ENCODE measurements at regions not wholly inside any gene's neighbourhood (a gene's known extent, or its start where the extent isn't known, plus 50 kb on each side); places are given as distances from the start of the nearest gene placed in this dataset.

GRCh38 chr2:196370381-196370780 lies 199.0 kb upstream of the STK17B start (continued):
- TF ChIP-seq ZBTB40 (IDR thresholded peaks at IDR 0.05) (no peak), ZBTB40 (CRISPR knock-in tag; IDR thresholded peaks at IDR 0.05) (no peak), EHMT2 (IDR thresholded peaks at IDR 0.05) (no peak), FOXP1 (CRISPR knock-in tag; IDR thresholded peaks at IDR 0.05) (no peak), MAFK (IDR thresholded peaks at IDR 0.05; ENCODE audit: low read length) (no peak), PYGO2 (tag; IDR thresholded peaks at IDR 0.05) (no peak), NFRKB (IDR thresholded peaks at IDR 0.05; ENCODE audit: low read depth) (no peak), FOXA1 (IDR thresholded peaks at IDR 0.05; ENCODE audit: borderline replicate concordance) (no peak), SREBF1 (IDR thresholded peaks at IDR 0.05; ENCODE audit: borderline replicate concordance, low read depth, low read length) (no peak), MYC (IDR thresholded peaks at IDR 0.05; ENCODE audit: low read depth, low read length) (no peak), MYC (CRISPR knock-in tag; IDR thresholded peaks at IDR 0.05; ENCODE audit: borderline replicate concordance, low read depth) (no peak), PHTF2 (CRISPR knock-in tag; IDR thresholded peaks at IDR 0.05) (no peak), HDAC8 (tag; IDR thresholded peaks at IDR 0.05) (no peak), HBP1 (CRISPR knock-in tag; IDR thresholded peaks at IDR 0.05) (no peak), BRD4 (IDR thresholded peaks at IDR 0.05) (no peak), RFX1 (IDR thresholded peaks at IDR 0.05) (no peak), ZNF217 (CRISPR knock-in tag; IDR thresholded peaks at IDR 0.05) (no peak)
